DOHH2 (cell line): ENCODE measurements at regions not wholly inside any gene's neighbourhood (a gene's known extent, or its start where the extent isn't known, plus 50 kb on each side); places are given as distances from the start of the nearest gene placed in this dataset.

ENCODE experiments used
- H3F3A ChIP-seq: fragments of 200-600 bp; sonication (generic), shearing (Covaris generic); 2 replicates; pipeline ENCODE4 v1.6.0; 2016; ENCODE audit warnings: antibody characterized with exemption, mild to moderate bottlenecking; ENCODE audit not compliant: control insufficient read depth, insufficient read depth
- H3K27ac ChIP-seq: fragments of 200-600 bp; sonication (generic); 2 replicates; pipeline ENCODE4 v1.5.1; 2014; ENCODE audit warnings: low read depth, mild to moderate bottlenecking, low read length, moderate library complexity
- H3K27me3 ChIP-seq: fragments of 200-600 bp; sonication (generic); 2 replicates; pipeline ENCODE4 v1.6.1; 2014; ENCODE audit warnings: mild to moderate bottlenecking, low read length, mixed read lengths; ENCODE audit not compliant: control insufficient read depth
- H3K36me3 ChIP-seq: fragments of 200-600 bp; sonication (generic); 2 replicates; pipeline ENCODE4 v1.6.1; 2014; ENCODE audit warnings: mild to moderate bottlenecking, low read length, moderate library complexity, mixed read lengths; ENCODE audit not compliant: control insufficient read depth
- H3K4me1 ChIP-seq: fragments of 200-600 bp; sonication (generic); 2 replicates; pipeline ENCODE4 v1.6.1; 2014; ENCODE audit warnings: mild to moderate bottlenecking, low read length, mixed read lengths; ENCODE audit not compliant: control insufficient read depth
- H3K4me2 ChIP-seq: fragments of 200-600 bp; sonication (generic); 2 replicates; pipeline ENCODE4 v1.6.0; 2014; ENCODE audit warnings: mild to moderate bottlenecking, low read length, moderate library complexity
- H3K4me3 ChIP-seq: fragments of 200-600 bp; sonication (generic); 2 replicates; pipeline ENCODE4 v1.5.1; 2014; ENCODE audit warnings: mild to moderate bottlenecking, low read length, mixed read lengths
- H3K79me2 ChIP-seq: fragments of 200-600 bp; sonication (generic); 2 replicates; pipeline ENCODE4 v1.6.1; 2014; ENCODE audit warnings: mild to moderate bottlenecking, low read length, mixed read lengths; ENCODE audit not compliant: control insufficient read depth
- H3K9me2 ChIP-seq: fragments of 200-600 bp; sonication (generic); replicated peaks from 2 replicates; pipeline ENCODE4 v1.6.1; 2014; ENCODE audit warnings: mild to moderate bottlenecking, low read length, mixed read lengths; ENCODE audit not compliant: control insufficient read depth
- H3K9me3 ChIP-seq: fragments of 200-600 bp; sonication (generic); 2 replicates; pipeline ENCODE4 v1.6.1; 2014; ENCODE audit warnings: antibody characterized with exemption, low read length, mixed read lengths; ENCODE audit not compliant: control insufficient read depth, insufficient read depth
- H4K20me1 ChIP-seq: fragments of 200-600 bp; sonication (generic); 2 replicates; pipeline ENCODE4 v1.6.0; 2014; ENCODE audit warnings: low read depth, mild to moderate bottlenecking, antibody characterized with exemption, low read length, moderate library complexity; ENCODE audit not compliant: control insufficient read depth, insufficient read depth
- CTCF ChIP-seq: fragments of 200-600 bp; sonication (generic); IDR thresholded peaks from one replicate; pipeline ENCODE4 v1.5.1; 2014; ENCODE audit warnings: antibody characterized with exemption, mild to moderate bottlenecking, low read depth, low read length; ENCODE audit not compliant: poor library complexity, severe bottlenecking
- EZH2phosphoT487 ChIP-seq: fragments of 200-600 bp; sonication (generic); IDR thresholded peaks from 2 replicates; pipeline ENCODE4 v1.6.1; 2017; ENCODE audit warnings: borderline replicate concordance, mild to moderate bottlenecking, antibody characterized with exemption, low read length, moderate library complexity, mixed read lengths

GRCh38 chr16:50863644-50864144, 121.8 kb downstream of the CYLD start:
- H3K27ac ChIP-seq = no peak overlapping the region

GRCh38 chr16:50862818-50863643, 121.1 kb downstream of the CYLD start:
- Histone ChIP-seq H4K20me1 (no peaks in the 10 kb centered on the region), H3K79me2 (no peaks in the 10 kb centered on the region), H3K4me2 (no peak overlapping the region), H3K9me2 (no peaks in the 10 kb centered on the region), H3K27ac (no peak overlapping the region), H3K36me3 (no peaks in the 10 kb centered on the region), H3K4me1 (no peaks in the 10 kb centered on the region), H3K4me3 (no peak overlapping the region), H3K9me3 (no peaks in the 10 kb centered on the region), H3K27me3 (no peaks in the 10 kb centered on the region), H3F3A (no peaks in the 10 kb centered on the region)
- TF ChIP-seq CTCF = no peak
- no peak for TF ChIP-seq EZH2phosphoT487

More at GRCh38 chr16:50863644-50864144, 121.8 kb downstream of the CYLD start:
- no peaks in the 10 kb centered on the region for H3F3A ChIP-seq
- H3K27me3 ChIP-seq = no peaks in the 10 kb centered on the region
- no peak overlapping the region for H3K4me2 ChIP-seq
- no peaks in the 10 kb centered on the region for H3K4me1 ChIP-seq
- H3K9me2 ChIP-seq = no peaks in the 10 kb centered on the region
- H3K36me3 ChIP-seq = no peaks in the 10 kb centered on the region
- no peaks in the 10 kb centered on the region for H3K79me2 ChIP-seq
- H3K9me3 ChIP-seq = no peaks in the 10 kb centered on the region
- TF ChIP-seq CTCF (no peak), EZH2phosphoT487 (no peak)
- no peaks in the 10 kb centered on the region for H4K20me1 ChIP-seq
- no peak overlapping the region for H3K4me3 ChIP-seq

GRCh38 chr16:50861970-50862411, 120.1 kb downstream of the CYLD start:
- no peaks in the 10 kb centered on the region for H3K79me2 ChIP-seq
- TF ChIP-seq EZH2phosphoT487 = no peak
- H3K9me2 ChIP-seq = no peaks in the 10 kb centered on the region
- no peak overlapping the region for H3K4me3 ChIP-seq
- no peak overlapping the region for H3K27ac ChIP-seq
- no peaks in the 10 kb centered on the region for H3K27me3 ChIP-seq
- H4K20me1 ChIP-seq = no peaks in the 10 kb centered on the region
- no peaks in the 10 kb centered on the region for H3F3A ChIP-seq
- no peaks in the 10 kb centered on the region for H3K9me3 ChIP-seq
- no peaks in the 10 kb centered on the region for H3K4me1 ChIP-seq
- no peaks in the 10 kb centered on the region for H3K36me3 ChIP-seq
- no peak overlapping the region for H3K4me2 ChIP-seq

- H3F3A ChIP-seq = no peaks in the 10 kb centered on the region
Observed at GRCh38 chr16:50861451-50861850, 119.6 kb downstream of the CYLD start.

More at GRCh38 chr16:50861451-50861850, 119.6 kb downstream of the CYLD start:
- Histone ChIP-seq H3K27ac (no peak overlapping the region), H4K20me1 (no peaks in the 10 kb centered on the region), H3K79me2 (no peaks in the 10 kb centered on the region), H3K27me3 (no peaks in the 10 kb centered on the region), H3K4me2 (no peak overlapping the region), H3K9me2 (no peaks in the 10 kb centered on the region), H3K36me3 (no peaks in the 10 kb centered on the region), H3K9me3 (no peaks in the 10 kb centered on the region), H3K4me3 (no peak overlapping the region), H3K4me1 (no peaks in the 10 kb centered on the region)
- no peak for TF ChIP-seq CTCF
- no peak for TF ChIP-seq EZH2phosphoT487
